ENCODE measurements at regions not wholly inside any gene's neighbourhood (a gene's known extent, or its start where the extent isn't known, plus 50 kb on each side); places are given as distances from the start of the nearest gene placed in this dataset.

- H3K27ac Mint-ChIP-seq: no peak overlapping the region
- no peak overlapping the region for H3K4me3 Mint-ChIP-seq
- peaks cover 5% of the 10 kb centered on the region for H3K9me3 Mint-ChIP-seq
- ATAC-seq: no peak
- H3K4me1 Mint-ChIP-seq: no peaks in the 10 kb centered on the region
- no peaks in the 10 kb centered on the region for H3K36me3 Mint-ChIP-seq
- no peaks in the 10 kb centered on the region for H3K27me3 Mint-ChIP-seq
Observed at GRCh38 chr5:13640270-13640669, 304.2 kb downstream of the DNAH5 start.

GRCh38 chr5:13632676-13633075 is 311.8 kb downstream of the DNAH5 start:
- Mint-ChIP-seq H3K4me3 (no peak overlapping the region), H3K27me3 (no peaks in the 10 kb centered on the region), H3K9me3 (peaks cover 18% of the 10 kb centered on the region), H3K27ac (no peak overlapping the region), H3K4me1 (no peaks in the 10 kb centered on the region), H3K36me3 (no peaks in the 10 kb centered on the region)
- ATAC-seq: no peak

- Mint-ChIP-seq H3K4me1 (no peaks in the 10 kb centered on the region), H3K27me3 (no peaks in the 10 kb centered on the region), H3K4me3 (no peak overlapping the region), H3K9me3 (peaks cover 9% of the 10 kb centered on the region), H3K36me3 (no peaks in the 10 kb centered on the region), H3K27ac (no peak overlapping the region)
- ATAC-seq: no peak
Observed at GRCh38 chr5:13629218-13629617, 315.3 kb downstream of the DNAH5 start.

- ATAC-seq: no peak
- Mint-ChIP-seq H3K27me3 (no peaks in the 10 kb centered on the region), H3K4me1 (no peaks in the 10 kb centered on the region), H3K9me3 (peaks cover 9% of the 10 kb centered on the region), H3K4me3 (no peak overlapping the region), H3K27ac (no peak overlapping the region), H3K36me3 (no peaks in the 10 kb centered on the region)
Observed at GRCh38 chr5:13627673-13628454, 316.6 kb downstream of the DNAH5 start.

GRCh38 chr5:13625616-13626198 is 318.8 kb downstream of the DNAH5 start:
- Mint-ChIP-seq H3K27ac (no peak overlapping the region), H3K27me3 (no peaks in the 10 kb centered on the region), H3K36me3 (no peaks in the 10 kb centered on the region), H3K9me3 (peaks cover 5% of the 10 kb centered on the region), H3K4me1 (no peaks in the 10 kb centered on the region), H3K4me3 (no peak overlapping the region)
- no peak for ATAC-seq

- H3K4me3 Mint-ChIP-seq: no peak overlapping the region
- H3K4me1 Mint-ChIP-seq: no peaks in the 10 kb centered on the region
- H3K9me3 Mint-ChIP-seq: peaks cover 3% of the 10 kb centered on the region
- H3K27ac Mint-ChIP-seq: no peak overlapping the region
- no peaks in the 10 kb centered on the region for H3K36me3 Mint-ChIP-seq
- no peak for ATAC-seq
- no peaks in the 10 kb centered on the region for H3K27me3 Mint-ChIP-seq
Observed at GRCh38 chr5:13624283-13625074, 320.0 kb downstream of the DNAH5 start.

GRCh38 chr5:13613621-13614020 is 330.9 kb downstream of the DNAH5 start:
- ATAC-seq: no peak
- H3K36me3 Mint-ChIP-seq: no peaks in the 10 kb centered on the region

GRCh38 chr5:13611604-13612003 is 332.9 kb downstream of the DNAH5 start:
- no peak for ATAC-seq
- no peaks in the 10 kb centered on the region for H3K27me3 Mint-ChIP-seq
- H3K36me3 Mint-ChIP-seq: no peaks in the 10 kb centered on the region
- no peak overlapping the region for H3K27ac Mint-ChIP-seq
- peaks cover 13% of the 10 kb centered on the region for H3K9me3 Mint-ChIP-seq
- no peak overlapping the region for H3K4me3 Mint-ChIP-seq
- no peaks in the 10 kb centered on the region for H3K4me1 Mint-ChIP-seq

More at GRCh38 chr5:13613621-13614020, 330.9 kb downstream of the DNAH5 start:
- no peak overlapping the region for H3K27ac Mint-ChIP-seq
- H3K27me3 Mint-ChIP-seq: no peaks in the 10 kb centered on the region
- H3K4me1 Mint-ChIP-seq: no peaks in the 10 kb centered on the region
- H3K9me3 Mint-ChIP-seq: peaks cover 13% of the 10 kb centered on the region
- H3K4me3 Mint-ChIP-seq: no peak overlapping the region

- no peak overlapping the region for H3K27ac Mint-ChIP-seq
- H3K9me3 Mint-ChIP-seq: peaks cover 2% of the 10 kb centered on the region
- no peaks in the 10 kb centered on the region for H3K27me3 Mint-ChIP-seq
- ATAC-seq: no peak
- no peaks in the 10 kb centered on the region for H3K4me1 Mint-ChIP-seq
- no peaks in the 10 kb centered on the region for H3K36me3 Mint-ChIP-seq
- H3K4me3 Mint-ChIP-seq: no peak overlapping the region
Observed at GRCh38 chr5:13609504-13609903, 335.0 kb downstream of the DNAH5 start.

- Mint-ChIP-seq H3K4me3 (no peak overlapping the region), H3K4me1 (no peaks in the 10 kb centered on the region), H3K27me3 (no peaks in the 10 kb centered on the region), H3K36me3 (no peaks in the 10 kb centered on the region), H3K9me3 (no peaks in the 10 kb centered on the region), H3K27ac (no peak overlapping the region)
- ATAC-seq: no peak
Observed at GRCh38 chr5:13606051-13606450, 338.4 kb downstream of the DNAH5 start.

- Mint-ChIP-seq H3K36me3 (no peaks in the 10 kb centered on the region), H3K27ac (no peak overlapping the region)
Observed at GRCh38 chr5:13601112-13601511, 343.4 kb downstream of the DNAH5 start.

GRCh38 chr5:13595978-13596377 is 348.5 kb downstream of the DNAH5 start:
- H3K27me3 Mint-ChIP-seq: no peaks in the 10 kb centered on the region
- H3K4me1 Mint-ChIP-seq: no peaks in the 10 kb centered on the region
- H3K9me3 Mint-ChIP-seq: peaks cover 12% of the 10 kb centered on the region
- H3K27ac Mint-ChIP-seq: no peak overlapping the region
- H3K4me3 Mint-ChIP-seq: no peak overlapping the region
- no peak for ATAC-seq
- no peaks in the 10 kb centered on the region for H3K36me3 Mint-ChIP-seq

More at GRCh38 chr5:13601112-13601511, 343.4 kb downstream of the DNAH5 start:
- Mint-ChIP-seq H3K9me3 (peaks cover 4% of the 10 kb centered on the region), H3K4me3 (no peak overlapping the region), H3K27me3 (no peaks in the 10 kb centered on the region), H3K4me1 (no peaks in the 10 kb centered on the region)
- ATAC-seq: no peak

- Mint-ChIP-seq H3K27ac (no peak overlapping the region), H3K4me1 (no peaks in the 10 kb centered on the region), H3K9me3 (peaks cover 8% of the 10 kb centered on the region), H3K27me3 (no peaks in the 10 kb centered on the region), H3K4me3 (no peak overlapping the region), H3K36me3 (no peaks in the 10 kb centered on the region)
- no peak for ATAC-seq
Observed at GRCh38 chr5:13591621-13592020, 352.9 kb downstream of the DNAH5 start.

- no peak overlapping the region for H3K27ac Mint-ChIP-seq
- no peak for ATAC-seq
- no peaks in the 10 kb centered on the region for H3K27me3 Mint-ChIP-seq
- no peaks in the 10 kb centered on the region for H3K36me3 Mint-ChIP-seq
- no peak overlapping the region for H3K4me3 Mint-ChIP-seq
- no peaks in the 10 kb centered on the region for H3K9me3 Mint-ChIP-seq
- no peaks in the 10 kb centered on the region for H3K4me1 Mint-ChIP-seq
Observed at GRCh38 chr5:13585324-13585723, 359.2 kb downstream of the DNAH5 start.

- no peak for ATAC-seq
- no peaks in the 10 kb centered on the region for H3K4me1 Mint-ChIP-seq
- H3K27me3 Mint-ChIP-seq: no peaks in the 10 kb centered on the region
- H3K27ac Mint-ChIP-seq: no peak overlapping the region
- H3K36me3 Mint-ChIP-seq: no peaks in the 10 kb centered on the region
- H3K9me3 Mint-ChIP-seq: peaks cover 4% of the 10 kb centered on the region
- no peak overlapping the region for H3K4me3 Mint-ChIP-seq
Observed at GRCh38 chr5:13581914-13582313, 362.6 kb downstream of the DNAH5 start.
